ENCODE measurements at regions not wholly inside any gene's neighbourhood (a gene's known extent, or its start where the extent isn't known, plus 50 kb on each side); places are given as distances from the start of the nearest gene placed in this dataset.
"Not testable (repeated sequence)": the region's sequence is repeated elsewhere in the genome, so short reads cannot be mapped to it uniquely, and the experiment has no call there.

DNA sequence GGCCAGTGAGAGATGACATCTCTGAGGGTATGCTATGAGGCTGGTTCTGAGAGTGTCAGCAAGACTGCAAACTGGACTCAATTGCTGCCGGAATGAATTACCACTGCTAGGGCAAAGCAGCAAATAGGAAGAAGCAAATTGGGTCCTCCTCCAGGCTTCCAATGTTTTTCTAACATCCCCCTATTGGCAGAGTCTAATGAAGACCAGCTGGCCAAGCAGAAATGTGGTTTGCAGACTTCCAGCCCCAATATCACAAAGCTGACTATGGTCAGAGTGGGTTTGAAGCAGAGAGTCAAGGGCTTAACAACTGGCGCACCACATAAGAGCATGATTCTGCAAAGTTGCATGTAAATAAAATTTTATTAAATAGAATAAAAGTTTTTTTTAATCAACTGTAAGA is 225.4 kb upstream of the GLRA2 start:
- TF ChIP-seq, protein P1, sequence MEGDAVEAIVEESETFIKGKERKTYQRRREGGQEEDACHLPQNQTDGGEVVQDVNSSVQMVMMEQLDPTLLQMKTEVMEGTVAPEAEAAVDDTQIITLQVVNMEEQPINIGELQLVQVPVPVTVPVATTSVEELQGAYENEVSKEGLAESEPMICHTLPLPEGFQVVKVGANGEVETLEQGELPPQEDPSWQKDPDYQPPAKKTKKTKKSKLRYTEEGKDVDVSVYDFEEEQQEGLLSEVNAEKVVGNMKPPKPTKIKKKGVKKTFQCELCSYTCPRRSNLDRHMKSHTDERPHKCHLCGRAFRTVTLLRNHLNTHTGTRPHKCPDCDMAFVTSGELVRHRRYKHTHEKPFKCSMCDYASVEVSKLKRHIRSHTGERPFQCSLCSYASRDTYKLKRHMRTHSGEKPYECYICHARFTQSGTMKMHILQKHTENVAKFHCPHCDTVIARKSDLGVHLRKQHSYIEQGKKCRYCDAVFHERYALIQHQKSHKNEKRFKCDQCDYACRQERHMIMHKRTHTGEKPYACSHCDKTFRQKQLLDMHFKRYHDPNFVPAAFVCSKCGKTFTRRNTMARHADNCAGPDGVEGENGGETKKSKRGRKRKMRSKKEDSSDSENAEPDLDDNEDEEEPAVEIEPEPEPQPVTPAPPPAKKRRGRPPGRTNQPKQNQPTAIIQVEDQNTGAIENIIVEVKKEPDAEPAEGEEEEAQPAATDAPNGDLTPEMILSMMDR (IDR thresholded peaks at IDR 0.05) = no peak
- H3K4me1 ChIP-seq = no peaks in the 10 kb centered on the region
- no peaks in the 10 kb centered on the region for H3K27me3 ChIP-seq
- no peaks in the 10 kb centered on the region for H3K9me3 ChIP-seq
- intact Hi-C loops (cut with DNase I; ENCODE audit: low total_unique reads) = no loop called here
- H3K4me3 ChIP-seq = no peak overlapping the region
- DNase-seq = no peak
- H3K27ac ChIP-seq = no peak overlapping the region
- no peaks in the 10 kb centered on the region for H3K36me3 ChIP-seq

DNA sequence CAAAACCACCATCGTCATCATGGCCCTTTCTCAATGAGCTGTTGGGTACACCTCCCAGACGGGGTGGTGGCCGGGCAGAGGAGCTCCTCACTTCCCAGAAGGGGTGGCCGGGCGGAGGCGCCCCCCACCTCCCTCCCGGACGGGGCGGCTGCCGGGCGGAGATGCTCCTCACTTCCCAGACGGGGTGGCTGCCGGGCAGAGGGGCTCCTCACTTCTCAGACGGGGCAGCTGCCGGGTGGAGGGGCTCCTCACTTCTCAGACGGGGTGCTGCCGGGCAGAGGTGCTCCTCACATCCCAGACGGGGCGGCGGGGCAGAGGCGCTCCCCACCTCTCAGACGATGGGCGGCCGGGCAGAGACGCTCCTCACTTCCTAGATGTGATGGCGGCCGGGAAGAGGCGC is 226.8 kb upstream of the GLRA2 start:
- intact Hi-C loops (cut with DNase I; ENCODE audit: low total_unique reads); H3K4me3 ChIP-seq; H3K27ac ChIP-seq; H3K36me3 ChIP-seq; H3K9me3 ChIP-seq; H3K4me1 ChIP-seq; DNase-seq; H3K27me3 ChIP-seq: not testable (repeated sequence)

DNA sequence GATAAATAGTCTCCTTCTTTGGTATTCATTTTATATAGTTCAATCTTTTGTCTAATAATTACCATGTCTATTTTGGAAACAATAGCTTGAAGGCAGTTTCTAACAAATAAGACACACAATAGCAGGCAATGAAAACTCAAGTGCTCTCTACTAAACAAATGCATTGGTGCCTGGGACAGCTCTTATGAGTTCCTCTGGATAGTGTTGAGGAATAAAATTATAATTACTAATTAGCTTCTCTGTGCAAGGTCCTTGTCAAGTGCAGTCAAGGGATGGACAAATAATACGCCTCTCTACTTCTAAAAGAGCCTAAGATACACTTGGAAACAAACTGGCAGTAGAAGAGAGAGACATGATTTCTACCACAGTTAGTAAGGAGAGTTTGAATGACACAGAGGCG is 229.0 kb upstream of the GLRA2 start:
- Histone ChIP-seq H3K27ac (no peak overlapping the region), H3K4me3 (no peak overlapping the region), H3K9me3 (no peaks in the 10 kb centered on the region), H3K27me3 (no peaks in the 10 kb centered on the region), H3K36me3 (no peaks in the 10 kb centered on the region), H3K4me1 (no peaks in the 10 kb centered on the region)
- TF ChIP-seq, protein P1 (IDR thresholded peaks at IDR 0.05) = no peak
- no peak for DNase-seq
- intact Hi-C loops (cut with DNase I; ENCODE audit: low total_unique reads) = no loop called here

DNA sequence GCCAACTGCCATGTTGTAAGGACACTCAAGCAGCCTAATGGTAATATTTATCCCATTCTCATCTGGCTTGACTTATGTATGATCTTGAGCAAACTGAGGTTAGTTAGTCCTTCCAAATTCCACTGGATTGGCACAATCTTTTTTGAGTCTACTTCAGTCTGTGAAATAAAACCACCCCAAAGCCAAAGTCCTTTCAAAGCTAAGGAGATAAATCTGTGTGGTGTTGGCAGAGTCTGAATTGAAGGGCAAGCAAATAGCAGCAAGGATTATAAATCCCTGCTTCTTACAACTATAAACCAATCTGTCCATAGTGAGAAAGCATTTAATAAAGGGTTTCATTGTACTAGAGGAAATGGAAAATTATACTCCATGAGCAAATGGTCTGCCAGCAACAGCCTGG is 233.9 kb upstream of the GLRA2 start:
- TF ChIP-seq, protein P1 (IDR thresholded peaks at IDR 0.05) = no peak
- Histone ChIP-seq H3K4me1 (no peaks in the 10 kb centered on the region), H3K27ac (no peak overlapping the region), H3K27me3 (no peaks in the 10 kb centered on the region), H3K9me3 (no peaks in the 10 kb centered on the region), H3K4me3 (no peak overlapping the region), H3K36me3 (no peaks in the 10 kb centered on the region)
- no peak for DNase-seq
- intact Hi-C loops (cut with DNase I; ENCODE audit: low total_unique reads) = no loop called here

DNA sequence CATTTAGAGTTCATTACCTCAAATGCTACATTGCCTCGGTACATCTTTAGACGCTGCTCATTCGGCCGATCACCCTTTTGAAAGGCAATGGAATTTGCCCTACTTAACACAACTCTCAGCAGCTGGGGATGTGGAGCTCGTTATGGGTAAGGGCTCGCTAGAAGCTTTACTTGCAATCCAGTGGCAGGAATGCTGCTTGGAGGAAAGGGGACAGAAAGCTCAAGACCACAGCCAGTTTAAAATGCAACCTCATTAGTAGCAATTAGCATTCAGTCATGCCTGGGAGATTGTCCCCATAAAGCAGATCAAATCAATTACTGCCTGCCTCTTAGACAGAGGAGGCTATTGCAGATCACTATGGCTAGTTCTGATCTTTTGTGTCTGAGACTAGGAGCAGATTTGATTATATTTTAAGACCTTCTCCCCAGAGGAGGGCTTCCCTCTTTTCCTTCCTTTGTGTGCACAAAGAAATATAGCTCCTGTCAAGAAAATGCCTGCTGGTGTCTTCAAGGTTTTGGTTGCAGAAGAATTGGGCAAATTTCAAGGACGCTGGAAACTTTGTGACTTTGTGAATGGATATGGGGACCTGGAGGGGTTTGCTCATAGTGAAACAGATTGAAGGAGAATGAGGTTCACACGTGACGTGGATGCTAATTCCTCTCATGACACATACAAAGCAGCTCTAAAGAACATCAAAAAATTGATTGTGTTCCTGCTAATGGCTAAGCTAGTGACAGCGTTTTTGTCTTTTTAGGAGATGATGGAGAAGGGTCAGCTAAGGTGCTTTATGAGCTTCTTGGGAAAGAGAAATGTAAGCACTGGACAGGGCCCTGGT is 237.5 kb upstream of the GLRA2 start:
- Histone ChIP-seq H3K4me1 (no peaks in the 10 kb centered on the region), H3K36me3 (no peaks in the 10 kb centered on the region), H3K27me3 (no peaks in the 10 kb centered on the region), H3K4me3 (no peak overlapping the region), H3K9me3 (no peaks in the 10 kb centered on the region), H3K27ac (no peak overlapping the region)
- no peak for DNase-seq
- intact Hi-C loops (cut with DNase I; ENCODE audit: low total_unique reads) = no loop called here
- TF ChIP-seq, protein P1 (IDR thresholded peaks at IDR 0.05) = no peak

DNA sequence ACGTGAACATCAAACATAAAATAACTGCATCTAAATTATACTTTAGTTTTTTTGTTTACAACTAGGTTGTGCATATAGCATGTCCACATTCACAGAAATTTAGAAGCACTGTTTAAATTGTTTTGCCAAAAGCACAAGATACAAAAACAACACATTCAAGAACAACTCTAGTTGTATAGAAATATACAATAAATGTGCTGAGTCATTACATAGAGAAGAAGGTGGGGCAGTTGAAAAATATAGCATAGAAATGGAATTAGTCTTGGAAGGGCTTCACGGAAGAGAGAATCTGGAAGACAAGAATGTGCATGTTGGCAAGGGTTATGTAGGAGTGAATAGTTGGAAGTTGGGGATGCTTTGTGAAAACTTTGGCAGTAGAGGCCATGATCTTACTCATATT is 239.0 kb upstream of the GLRA2 start:
- H3K36me3 ChIP-seq = no peaks in the 10 kb centered on the region
- H3K27ac ChIP-seq = no peak overlapping the region
- H3K4me3 ChIP-seq = no peak overlapping the region
- no peaks in the 10 kb centered on the region for H3K27me3 ChIP-seq
- TF ChIP-seq, protein P1 (IDR thresholded peaks at IDR 0.05) = no peak
- H3K9me3 ChIP-seq = no peaks in the 10 kb centered on the region
- intact Hi-C loops (cut with DNase I; ENCODE audit: low total_unique reads) = no loop called here
- DNase-seq = no peak
- H3K4me1 ChIP-seq = no peaks in the 10 kb centered on the region

Data from tibial artery (tissue), 4 donors.